HG03520 (cell line): ENCODE measurements at regions not wholly inside any gene's neighbourhood (a gene's known extent, or its start where the extent isn't known, plus 50 kb on each side); places are given as distances from the start of the nearest gene placed in this dataset.

Source experiments
- ATAC-seq: cut with Tn5 transposase; IDR thresholded peaks from one replicate; pipeline ENCODE4 v1.9.1; 2021; ENCODE audit warnings: mild to moderate bottlenecking, moderate library complexity; ENCODE audit not compliant: unreplicated experiment

DNA sequence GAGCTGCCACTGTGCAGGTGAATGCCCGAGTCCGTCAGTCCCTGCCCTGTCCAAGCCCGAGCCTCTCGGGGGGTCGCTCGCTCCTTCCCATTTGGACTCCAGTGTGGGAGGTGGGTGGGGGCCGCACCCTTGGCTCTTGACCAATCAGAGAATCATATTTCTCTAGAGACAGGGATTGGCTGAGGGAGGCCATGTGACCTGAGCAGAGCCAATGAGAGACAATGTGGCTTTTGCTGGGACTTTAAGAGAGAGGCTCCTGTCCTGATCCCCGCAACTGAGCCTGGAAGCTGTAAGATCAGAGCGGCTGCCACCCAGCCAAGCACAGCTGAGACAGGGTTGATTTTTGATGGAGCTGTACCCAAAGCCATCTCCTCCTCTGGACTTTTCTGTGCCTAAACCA is 199.3 kb downstream of the TFAP2C start:
- ATAC-seq, result no peak

DNA sequence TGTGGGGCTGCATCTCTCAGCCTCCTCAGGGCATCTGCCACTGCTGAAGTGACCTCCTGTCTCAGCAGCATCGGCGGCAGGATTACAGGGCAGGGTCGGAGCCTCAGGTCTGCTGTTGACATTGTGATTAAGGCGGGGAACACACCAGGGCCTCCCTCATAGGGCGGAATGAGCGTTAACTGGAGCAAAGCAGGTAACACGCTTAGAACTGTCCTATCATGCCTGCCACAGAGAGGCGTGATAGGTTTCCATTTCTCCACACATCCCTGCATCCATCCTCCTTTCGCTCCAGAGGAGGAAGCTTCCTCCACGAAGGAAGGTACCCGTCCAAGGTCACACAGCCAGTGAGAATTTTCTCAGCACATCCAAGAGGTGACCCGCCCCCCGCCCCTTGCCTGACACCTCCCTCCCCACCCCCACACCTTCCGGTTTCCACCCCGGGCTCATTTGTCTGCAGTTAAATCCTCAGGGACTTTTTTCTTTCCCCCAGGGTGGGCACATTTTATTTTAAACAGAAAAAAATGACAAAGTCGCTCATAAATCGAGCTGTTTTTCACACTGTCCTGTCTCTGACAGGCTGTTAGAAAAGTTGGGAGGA is 200.8 kb downstream of the TFAP2C start:
- no peak for ATAC-seq

DNA sequence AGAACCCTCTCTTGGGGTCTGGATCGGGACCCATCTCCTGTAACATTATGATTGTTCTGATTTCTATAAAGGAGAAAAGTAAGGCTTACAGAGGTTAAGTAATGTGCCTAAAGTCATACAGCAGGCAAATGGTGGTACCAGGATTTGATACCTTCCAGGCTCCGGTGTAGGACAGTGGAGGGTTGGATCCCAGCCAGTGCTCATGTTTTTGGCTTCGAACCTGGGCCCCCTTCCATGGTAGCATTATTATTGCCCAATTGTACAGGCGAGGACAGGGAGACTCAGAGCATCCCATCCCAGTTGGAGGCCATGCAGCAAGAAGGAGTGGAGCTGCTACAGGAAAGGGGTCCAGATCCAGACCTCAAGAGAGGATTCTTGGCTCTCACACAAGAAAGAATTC is 202.7 kb downstream of the TFAP2C start:
- no peak for ATAC-seq

GRCh38 chr20:56833427-56833826 is 204.3 kb downstream of the TFAP2C start:
- no peak for ATAC-seq

GRCh38 chr20:56835829-56836550 is 206.9 kb downstream of the TFAP2C start:
- no peak for ATAC-seq

DNA sequence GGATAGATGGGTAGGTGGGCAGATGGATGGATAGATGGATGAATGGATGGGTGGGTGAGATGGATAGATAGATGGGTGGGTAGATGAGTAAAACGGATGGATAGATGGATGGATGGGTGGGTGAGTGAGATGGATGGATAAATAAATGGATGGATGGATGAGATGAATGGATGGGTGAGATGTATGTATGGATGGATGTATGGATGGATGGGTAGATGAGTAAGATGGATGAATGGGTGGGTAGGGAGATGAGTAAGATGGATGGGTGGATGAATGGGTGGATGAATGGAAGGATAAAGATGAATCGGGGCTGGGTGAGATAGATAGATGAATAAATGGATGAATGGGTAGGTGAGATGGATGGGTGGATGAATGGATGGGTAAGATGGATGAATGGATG is 210.1 kb downstream of the TFAP2C start:
- no peak for ATAC-seq

DNA sequence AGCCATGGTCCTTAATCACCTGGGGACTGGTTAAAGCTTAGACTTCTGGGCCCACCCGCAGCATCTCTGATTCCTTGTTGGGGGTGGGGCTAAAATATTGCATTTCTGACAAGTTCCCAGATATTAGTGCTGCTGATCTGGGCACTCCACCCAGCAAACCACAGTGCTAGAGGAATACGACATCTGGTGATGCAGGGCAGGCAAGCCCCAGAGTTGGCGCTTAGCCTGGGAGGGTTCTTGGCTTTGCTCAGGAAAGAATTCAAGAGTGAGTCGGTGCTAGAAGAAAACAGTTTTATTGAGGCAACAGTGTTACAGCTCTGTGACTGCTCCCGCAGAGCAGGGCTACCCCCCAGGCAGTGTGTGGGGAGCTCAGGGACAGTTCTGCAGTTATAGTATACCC is 210.7 kb downstream of the TFAP2C start:
- no peak for ATAC-seq

GRCh38 chr20:56840716-56841261 is 211.7 kb downstream of the TFAP2C start:
- ATAC-seq, result no peak

- no peak for ATAC-seq
These were observed 212.3 kb downstream of the TFAP2C start for GRCh38 chr20:56841346-56841908.

GRCh38 chr20:56842056-56842455 is 212.9 kb downstream of the TFAP2C start:
- no peak for ATAC-seq

- ATAC-seq, result no peak
These were observed 214.3 kb downstream of the TFAP2C start for GRCh38 chr20:56843386-56843785.

- no peak for ATAC-seq
These were observed 214.7 kb downstream of the TFAP2C start for GRCh38 chr20:56843817-56844216.

- ATAC-seq, result no peak
These were observed 216.5 kb downstream of the TFAP2C start for GRCh38 chr20:56845546-56846086.

- no peak for ATAC-seq
These were observed 219.5 kb downstream of the TFAP2C start for GRCh38 chr20:56848561-56848960.

- ATAC-seq, result no peak
These were observed 222.4 kb downstream of the TFAP2C start for GRCh38 chr20:56851552-56851951.

GRCh38 chr20:56855708-56856107 is 226.6 kb downstream of the TFAP2C start:
- ATAC-seq, result no peak

- ATAC-seq, result no peak
These were observed 228.8 kb downstream of the TFAP2C start for GRCh38 chr20:56857950-56858349.

- no peak for ATAC-seq
These were observed 230.1 kb downstream of the TFAP2C start for GRCh38 chr20:56859039-56859800.

DNA sequence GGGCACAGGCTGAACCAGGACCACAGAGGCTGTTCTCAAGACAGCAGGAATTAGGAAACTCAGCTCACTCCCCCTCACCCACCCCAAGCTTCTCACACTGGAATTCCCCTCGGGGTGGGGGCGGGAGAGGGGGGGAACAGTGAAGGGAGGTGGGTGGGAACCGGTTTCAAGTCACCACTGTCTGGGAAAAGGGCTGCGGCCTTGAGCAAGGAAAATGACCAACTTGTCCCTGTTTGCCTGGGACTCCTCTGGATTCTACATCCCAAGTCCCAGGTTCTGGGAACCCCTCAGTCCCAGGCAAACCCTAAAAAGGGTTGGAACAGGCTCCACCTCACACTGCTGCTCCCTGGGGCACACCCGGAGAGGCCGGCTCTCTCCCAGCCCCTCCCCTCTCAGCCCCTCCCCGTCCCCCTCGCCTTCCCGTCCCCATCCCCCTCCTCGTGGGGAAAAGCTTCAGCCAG is 230.7 kb downstream of the TFAP2C start:
- no peak for ATAC-seq

DNA sequence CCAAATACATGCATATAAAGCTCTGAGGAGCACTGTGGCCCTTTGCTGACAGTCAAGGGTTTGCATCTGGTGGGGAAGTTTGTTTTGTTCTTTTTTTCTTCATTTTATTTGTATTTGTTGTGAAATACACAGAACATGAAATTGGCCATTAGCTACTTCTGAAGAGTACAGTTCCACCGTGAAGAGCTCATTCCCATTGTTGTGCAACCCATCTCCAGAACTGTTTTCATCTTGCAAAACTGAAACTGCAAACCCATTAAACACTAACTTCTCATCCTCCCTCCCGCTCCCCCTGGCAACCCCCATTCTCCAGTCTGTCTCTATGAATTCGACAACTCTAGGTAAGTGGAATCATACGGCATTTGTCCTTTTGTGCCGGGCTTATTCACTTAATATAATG is 231.3 kb downstream of the TFAP2C start:
- no peak for ATAC-seq

- ATAC-seq, result no peak
These were observed 232.5 kb downstream of the TFAP2C start for GRCh38 chr20:56861590-56861989.
